Upper lobe of left lung (tissue), 4 donors: ENCODE measurements at regions not wholly inside any gene's neighbourhood (a gene's known extent, or its start where the extent isn't known, plus 50 kb on each side); places are given as distances from the start of the nearest gene placed in this dataset.

Experiments
- CTCF ChIP-seq, 6 experiments: fragments of 450-650 bp in 4 of 6; fragments of 200-600 bp in 2 of 6; sonication (generic) in 2 of 6; IDR thresholded peaks; one replicate each; pipeline ENCODE4 v1.5.1; 2016 to 2019; ENCODE audit warnings: antibody characterized with exemption in 6 of 6
- EP300 ChIP-seq, 4 donors: sonication (generic); formaldehyde crosslinking; IDR thresholded peaks; one replicate each; pipeline ENCODE4 v1.5.1; 2017; ENCODE audit warnings: antibody characterized with exemption in 4 of 4, control low read depth in 2 of 4
- POLR2A ChIP-seq, 4 donors: fragments of 450-650 bp; IDR thresholded peaks; one replicate each; pipeline ENCODE4 v1.5.1; 2016 to 2017; ENCODE audit warnings: antibody characterized with exemption in 4 of 4, mild to moderate bottlenecking in 2 of 4
- POLR2AphosphoS5 ChIP-seq, 2 donors: sonication (generic); formaldehyde crosslinking; IDR thresholded peaks; one replicate each; pipeline ENCODE4 v1.5.1; 2017; ENCODE audit warnings: antibody characterized with exemption in 2 of 2

GRCh38 chr6:77034161-77034560 lies 429.1 kb downstream of the HTR1B start:
- TF ChIP-seq CTCF (IDR thresholded peaks at IDR 0.05) (no peak), POLR2A (IDR thresholded peaks at IDR 0.05) (no peak), POLR2AphosphoS5 (IDR thresholded peaks at IDR 0.05) (no peak), EP300 (IDR thresholded peaks at IDR 0.05) (no peak)
